ENCODE measurements at regions not wholly inside any gene's neighbourhood (a gene's known extent, or its start where the extent isn't known, plus 50 kb on each side); places are given as distances from the start of the nearest gene placed in this dataset.

GRCh38 chr18:28438381-28438780 is 261.5 kb upstream of the CDH2 start:
- TF ChIP-seq CTCF (IDR thresholded peaks at IDR 0.05) (no peak), E2F6 (IDR thresholded peaks at IDR 0.05; ENCODE audit: borderline replicate concordance, low read depth) (no peak), TP53 (CRISPR knock-in tag; IDR thresholded peaks at IDR 0.05) (no peak), POLR2A (IDR thresholded peaks at IDR 0.05; ENCODE audit: low read length) (no peak)
